ENCODE measurements at regions not wholly inside any gene's neighbourhood (a gene's known extent, or its start where the extent isn't known, plus 50 kb on each side); places are given as distances from the start of the nearest gene placed in this dataset.

DNA sequence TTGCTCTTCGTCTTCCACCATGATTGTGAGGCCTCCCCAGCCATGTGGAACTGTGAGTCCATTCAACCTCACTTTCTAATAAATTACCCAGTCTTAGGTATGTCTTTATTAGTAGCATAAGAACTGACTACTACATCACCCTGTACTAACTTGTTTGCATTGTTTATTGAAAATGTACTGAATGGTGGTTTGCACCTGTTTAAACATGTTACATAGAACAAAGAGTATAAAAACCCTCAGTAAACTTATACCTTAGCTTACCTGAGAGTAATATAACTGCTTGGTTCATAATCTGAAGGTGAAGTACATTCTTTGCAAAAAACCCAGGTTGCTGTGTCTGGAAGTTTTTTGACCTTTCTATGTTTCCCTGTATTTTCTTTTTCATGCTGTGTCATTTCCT is 777.8 kb downstream of the TBC1D32 start:
- no peak for DNase-seq (ENCODE audit: extremely low read depth, low read depth)
- TF ChIP-seq, protein P1, sequence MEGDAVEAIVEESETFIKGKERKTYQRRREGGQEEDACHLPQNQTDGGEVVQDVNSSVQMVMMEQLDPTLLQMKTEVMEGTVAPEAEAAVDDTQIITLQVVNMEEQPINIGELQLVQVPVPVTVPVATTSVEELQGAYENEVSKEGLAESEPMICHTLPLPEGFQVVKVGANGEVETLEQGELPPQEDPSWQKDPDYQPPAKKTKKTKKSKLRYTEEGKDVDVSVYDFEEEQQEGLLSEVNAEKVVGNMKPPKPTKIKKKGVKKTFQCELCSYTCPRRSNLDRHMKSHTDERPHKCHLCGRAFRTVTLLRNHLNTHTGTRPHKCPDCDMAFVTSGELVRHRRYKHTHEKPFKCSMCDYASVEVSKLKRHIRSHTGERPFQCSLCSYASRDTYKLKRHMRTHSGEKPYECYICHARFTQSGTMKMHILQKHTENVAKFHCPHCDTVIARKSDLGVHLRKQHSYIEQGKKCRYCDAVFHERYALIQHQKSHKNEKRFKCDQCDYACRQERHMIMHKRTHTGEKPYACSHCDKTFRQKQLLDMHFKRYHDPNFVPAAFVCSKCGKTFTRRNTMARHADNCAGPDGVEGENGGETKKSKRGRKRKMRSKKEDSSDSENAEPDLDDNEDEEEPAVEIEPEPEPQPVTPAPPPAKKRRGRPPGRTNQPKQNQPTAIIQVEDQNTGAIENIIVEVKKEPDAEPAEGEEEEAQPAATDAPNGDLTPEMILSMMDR (IDR thresholded peaks at IDR 0.05; ENCODE audit: low read depth, low read length), result no peak

DNA sequence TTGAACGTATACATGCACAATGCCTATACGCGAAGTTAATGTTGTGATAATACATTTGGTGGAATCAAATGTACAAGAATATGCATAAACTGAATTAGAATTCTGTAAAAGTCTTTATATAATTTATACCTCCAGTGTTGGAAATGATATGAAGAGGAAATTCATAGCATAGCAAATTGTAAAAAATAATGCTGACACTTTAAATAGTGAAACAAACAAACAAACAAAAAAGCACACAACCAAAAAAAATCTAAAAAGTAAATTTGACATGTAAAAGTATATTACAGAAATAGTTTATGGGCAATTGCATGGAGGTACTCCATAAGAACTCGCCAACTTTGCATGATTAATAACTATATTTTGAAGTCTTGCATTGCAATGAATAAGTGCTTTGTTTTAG is 780.9 kb downstream of the TBC1D32 start:
- DNase-seq (ENCODE audit: extremely low read depth, low read depth), result no peak
- TF ChIP-seq, protein P1 (IDR thresholded peaks at IDR 0.05; ENCODE audit: low read depth, low read length), result no peak

DNA sequence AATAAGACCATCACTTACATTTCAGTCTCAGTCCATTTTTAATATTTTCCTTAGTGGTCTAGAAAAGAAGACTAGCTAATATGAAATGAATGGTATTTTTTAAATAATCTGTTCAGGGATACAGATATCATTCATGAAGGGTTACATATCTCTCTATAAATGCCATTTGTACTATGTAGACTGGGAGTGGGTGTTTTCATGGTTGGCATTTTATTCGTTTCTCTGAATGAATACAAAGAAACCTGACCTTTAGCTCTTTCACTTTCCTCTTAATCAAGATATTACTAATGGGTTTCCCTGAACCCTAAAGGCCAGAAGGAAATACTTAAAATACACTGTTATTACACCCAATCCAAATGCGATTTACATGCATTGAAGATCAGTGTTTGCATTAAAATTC is 788.9 kb downstream of the TBC1D32 start:
- no peak for DNase-seq (ENCODE audit: extremely low read depth, low read depth)
- TF ChIP-seq, protein P1 (IDR thresholded peaks at IDR 0.05; ENCODE audit: low read depth, low read length), result no peak

- TF ChIP-seq, protein P1 (IDR thresholded peaks at IDR 0.05; ENCODE audit: low read depth, low read length), result no peak
- no peak for DNase-seq (ENCODE audit: extremely low read depth, low read depth)
Observed at GRCh38 chr6:120534954-120535353, 799.3 kb downstream of the TBC1D32 start.

DNA sequence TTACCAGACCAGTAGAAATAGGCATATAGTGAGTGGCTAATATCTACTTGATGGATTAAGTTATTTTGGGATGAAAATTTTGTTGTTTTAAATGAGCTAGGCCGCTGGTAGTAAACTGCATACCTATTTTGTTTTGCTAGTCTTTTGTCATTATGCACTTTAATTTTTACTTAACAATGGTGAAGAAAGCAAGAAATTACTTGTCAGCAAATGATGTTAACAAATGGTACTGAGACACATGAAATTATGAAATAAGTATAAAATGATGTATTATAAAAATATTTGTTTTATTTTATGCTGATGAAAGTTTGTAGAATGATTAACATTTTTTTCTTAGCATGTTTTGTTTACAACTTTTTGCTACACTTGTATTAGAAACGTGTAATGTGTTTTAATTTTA is 807.7 kb downstream of the TBC1D32 start:
- TF ChIP-seq, protein P1 (IDR thresholded peaks at IDR 0.05; ENCODE audit: low read depth, low read length), result no peak
- no peak for DNase-seq (ENCODE audit: extremely low read depth, low read depth)

- no peak for DNase-seq (ENCODE audit: extremely low read depth, low read depth)
- TF ChIP-seq, protein P1 (IDR thresholded peaks at IDR 0.05; ENCODE audit: low read depth, low read length), result no peak
Observed at GRCh38 chr6:120514544-120514943, 819.7 kb downstream of the TBC1D32 start.

- TF ChIP-seq, protein P1 (IDR thresholded peaks at IDR 0.05; ENCODE audit: low read depth, low read length), result no peak
Observed at GRCh38 chr6:120511712-120512111, 822.6 kb downstream of the TBC1D32 start.

More at GRCh38 chr6:120511712-120512111, 822.6 kb downstream of the TBC1D32 start:
- DNase-seq (ENCODE audit: extremely low read depth, low read depth), result no peak

Measured in AG09319 (cell line).